ENCODE measurements at regions not wholly inside any gene's neighbourhood (a gene's known extent, or its start where the extent isn't known, plus 50 kb on each side); places are given as distances from the start of the nearest gene placed in this dataset.

GRCh38 chr12:111214401-111214800 lies 154.5 kb downstream of the PHETA1 start:
- intact Hi-C loops (cut with DNase I; ENCODE audit: low total_unique reads), result no loop called here
- Histone ChIP-seq H3K27me3 (peaks cover 0 to 6% of the 10 kb centered on the region in 2 donors), H3K4me1 (no peaks in the 10 kb centered on the region), H3K9me3 (no peaks in the 10 kb centered on the region), H3K27ac (no peak overlapping the region), H3K4me3 (no peak overlapping the region), H3K36me3 (no peaks in the 10 kb centered on the region)
- TF ChIP-seq, protein P1, sequence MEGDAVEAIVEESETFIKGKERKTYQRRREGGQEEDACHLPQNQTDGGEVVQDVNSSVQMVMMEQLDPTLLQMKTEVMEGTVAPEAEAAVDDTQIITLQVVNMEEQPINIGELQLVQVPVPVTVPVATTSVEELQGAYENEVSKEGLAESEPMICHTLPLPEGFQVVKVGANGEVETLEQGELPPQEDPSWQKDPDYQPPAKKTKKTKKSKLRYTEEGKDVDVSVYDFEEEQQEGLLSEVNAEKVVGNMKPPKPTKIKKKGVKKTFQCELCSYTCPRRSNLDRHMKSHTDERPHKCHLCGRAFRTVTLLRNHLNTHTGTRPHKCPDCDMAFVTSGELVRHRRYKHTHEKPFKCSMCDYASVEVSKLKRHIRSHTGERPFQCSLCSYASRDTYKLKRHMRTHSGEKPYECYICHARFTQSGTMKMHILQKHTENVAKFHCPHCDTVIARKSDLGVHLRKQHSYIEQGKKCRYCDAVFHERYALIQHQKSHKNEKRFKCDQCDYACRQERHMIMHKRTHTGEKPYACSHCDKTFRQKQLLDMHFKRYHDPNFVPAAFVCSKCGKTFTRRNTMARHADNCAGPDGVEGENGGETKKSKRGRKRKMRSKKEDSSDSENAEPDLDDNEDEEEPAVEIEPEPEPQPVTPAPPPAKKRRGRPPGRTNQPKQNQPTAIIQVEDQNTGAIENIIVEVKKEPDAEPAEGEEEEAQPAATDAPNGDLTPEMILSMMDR (IDR thresholded peaks at IDR 0.05), result no peak
- TF ChIP-seq POLR2A (IDR thresholded peaks at IDR 0.05), result no peak
- DNase-seq, result no peak

GRCh38 chr12:111213561-111213960 lies 155.3 kb downstream of the PHETA1 start:
- Histone ChIP-seq H3K4me3 (no peak overlapping the region), H3K27ac (no peak overlapping the region), H3K4me1 (no peaks in the 10 kb centered on the region), H3K36me3 (no peaks in the 10 kb centered on the region), H3K27me3 (peaks cover 0 to 6% of the 10 kb centered on the region in 2 donors), H3K9me3 (no peaks in the 10 kb centered on the region)
- no peak for DNase-seq
- intact Hi-C loops (cut with DNase I; ENCODE audit: low total_unique reads), result no loop called here
- TF ChIP-seq, protein P1 (IDR thresholded peaks at IDR 0.05), result no peak

- Histone ChIP-seq H3K9me3 (no peaks in the 10 kb centered on the region), H3K4me1 (no peaks in the 10 kb centered on the region), H3K4me3 (no peak overlapping the region), H3K27me3 (peaks cover 0 to 6% of the 10 kb centered on the region in 2 donors), H3K27ac (no peak overlapping the region), H3K36me3 (no peaks in the 10 kb centered on the region)
- TF ChIP-seq, protein P1 (IDR thresholded peaks at IDR 0.05), result no peak
- TF ChIP-seq POLR2A (IDR thresholded peaks at IDR 0.05), result no peak
- intact Hi-C loops (cut with DNase I; ENCODE audit: low total_unique reads), result no loop called here
- no peak for DNase-seq
Measured at GRCh38 chr12:111212814-111213456, 156.0 kb downstream of the PHETA1 start.

DNA sequence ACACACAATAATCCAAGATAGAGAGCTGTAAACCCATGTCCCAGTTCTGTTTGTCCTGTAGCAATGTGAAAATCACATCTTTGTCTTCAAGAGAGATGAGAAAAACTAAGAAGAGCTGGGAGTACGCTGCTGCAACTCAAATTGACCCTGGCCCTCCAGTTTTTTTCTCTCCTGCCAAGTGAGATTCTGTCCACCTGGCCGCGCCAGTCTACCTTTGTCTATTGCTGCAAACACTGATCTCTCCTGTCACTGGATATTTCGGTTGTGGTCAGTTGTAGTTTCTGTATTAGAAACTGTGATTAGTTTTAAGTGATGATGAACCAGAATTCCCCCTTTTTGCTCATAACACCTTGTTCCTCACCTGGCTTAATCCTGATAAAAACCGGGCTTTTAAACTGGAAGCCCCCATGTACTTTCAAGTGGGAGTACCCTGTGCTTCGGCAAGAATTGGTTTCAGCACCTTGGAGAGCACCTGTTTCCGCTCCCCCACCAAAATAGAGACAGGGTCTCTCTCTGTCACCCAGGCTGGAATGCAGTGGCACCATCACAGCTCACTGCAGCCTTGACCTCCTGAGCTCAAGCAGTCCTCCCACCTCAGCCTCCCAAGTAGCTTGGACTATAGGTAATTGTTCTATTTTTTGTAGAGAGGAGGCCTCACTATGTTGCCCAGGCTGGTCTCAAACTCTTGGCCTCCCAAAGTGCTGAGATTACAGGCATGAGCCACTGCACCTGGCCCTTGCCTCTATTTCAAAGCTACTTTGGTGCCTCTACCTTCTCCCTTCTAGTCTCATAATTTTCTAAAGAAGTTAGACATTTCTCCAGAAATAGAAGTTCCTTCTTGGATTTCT lies 156.8 kb downstream of the PHETA1 start:
- Histone ChIP-seq H3K36me3 (no peaks in the 10 kb centered on the region), H3K27ac (no peak overlapping the region), H3K9me3 (no peaks in the 10 kb centered on the region), H3K27me3 (peaks cover 0 to 6% of the 10 kb centered on the region in 2 donors), H3K4me3 (no peak overlapping the region), H3K4me1 (no peaks in the 10 kb centered on the region)
- no peak for TF ChIP-seq POLR2A (IDR thresholded peaks at IDR 0.05)
- TF ChIP-seq, protein P1 (IDR thresholded peaks at IDR 0.05), result no peak
- DNase-seq, result no peak
- intact Hi-C loops (cut with DNase I; ENCODE audit: low total_unique reads), result no loop called here

GRCh38 chr12:111209811-111210210 lies 159.1 kb downstream of the PHETA1 start:
- H3K9me3 ChIP-seq, result no peaks in the 10 kb centered on the region
- no peaks in the 10 kb centered on the region for H3K36me3 ChIP-seq
- H3K4me3 ChIP-seq, result no peak overlapping the region
- no peaks in the 10 kb centered on the region for H3K4me1 ChIP-seq
- intact Hi-C loops (cut with DNase I; ENCODE audit: low total_unique reads), result no loop called here
- peaks cover 0 to 6% of the 10 kb centered on the region in 2 donors for H3K27me3 ChIP-seq
- no peak for TF ChIP-seq POLR2A (IDR thresholded peaks at IDR 0.05)
- TF ChIP-seq, protein P1 (IDR thresholded peaks at IDR 0.05), result no peak
- H3K27ac ChIP-seq, result no peak overlapping the region
- DNase-seq, result no peak

All from uterus (tissue), 3 donors.